ENCODE measurements at regions not wholly inside any gene's neighbourhood (a gene's known extent, or its start where the extent isn't known, plus 50 kb on each side); places are given as distances from the start of the nearest gene placed in this dataset.
"Not testable (repeated sequence)": the region's sequence is repeated elsewhere in the genome, so short reads cannot be mapped to it uniquely, and the experiment has no call there.

GRCh38 chr18:8531084-8531483 lies 78.2 kb upstream of the RAB12 start:
- TF ChIP-seq, protein P1, sequence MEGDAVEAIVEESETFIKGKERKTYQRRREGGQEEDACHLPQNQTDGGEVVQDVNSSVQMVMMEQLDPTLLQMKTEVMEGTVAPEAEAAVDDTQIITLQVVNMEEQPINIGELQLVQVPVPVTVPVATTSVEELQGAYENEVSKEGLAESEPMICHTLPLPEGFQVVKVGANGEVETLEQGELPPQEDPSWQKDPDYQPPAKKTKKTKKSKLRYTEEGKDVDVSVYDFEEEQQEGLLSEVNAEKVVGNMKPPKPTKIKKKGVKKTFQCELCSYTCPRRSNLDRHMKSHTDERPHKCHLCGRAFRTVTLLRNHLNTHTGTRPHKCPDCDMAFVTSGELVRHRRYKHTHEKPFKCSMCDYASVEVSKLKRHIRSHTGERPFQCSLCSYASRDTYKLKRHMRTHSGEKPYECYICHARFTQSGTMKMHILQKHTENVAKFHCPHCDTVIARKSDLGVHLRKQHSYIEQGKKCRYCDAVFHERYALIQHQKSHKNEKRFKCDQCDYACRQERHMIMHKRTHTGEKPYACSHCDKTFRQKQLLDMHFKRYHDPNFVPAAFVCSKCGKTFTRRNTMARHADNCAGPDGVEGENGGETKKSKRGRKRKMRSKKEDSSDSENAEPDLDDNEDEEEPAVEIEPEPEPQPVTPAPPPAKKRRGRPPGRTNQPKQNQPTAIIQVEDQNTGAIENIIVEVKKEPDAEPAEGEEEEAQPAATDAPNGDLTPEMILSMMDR (IDR thresholded peaks at IDR 0.05) = not testable (repeated sequence)
- TF ChIP-seq POLR2A (IDR thresholded peaks at IDR 0.05); POLR2AphosphoS5 (IDR thresholded peaks at IDR 0.05; ENCODE audit: insufficient read depth in 1 of 2, low read depth in 1 of 2): not testable (repeated sequence)

Measured in vagina (tissue), 2 donors.